ENCODE measurements at regions not wholly inside any gene's neighbourhood (a gene's known extent, or its start where the extent isn't known, plus 50 kb on each side); places are given as distances from the start of the nearest gene placed in this dataset.

DNA sequence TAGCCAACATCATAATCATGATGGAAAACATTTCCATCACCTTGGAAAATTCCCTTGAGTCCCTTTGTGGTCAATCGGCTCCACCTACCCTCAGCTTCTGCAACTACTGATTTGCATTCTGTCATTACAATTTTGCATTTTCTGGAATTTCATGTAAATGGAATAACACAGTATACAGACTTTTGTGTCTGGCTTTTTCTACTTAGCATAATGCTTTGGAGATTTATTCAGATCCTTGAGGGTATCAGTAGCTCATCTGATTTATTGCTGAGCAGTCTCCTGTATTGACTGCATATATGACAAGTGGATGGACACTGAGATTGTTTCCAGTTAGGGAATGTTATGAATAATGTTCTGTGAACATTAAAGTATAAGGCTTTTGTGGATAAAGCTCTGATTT, 358.3 kb downstream of the USP25 start:
- H3K4me3 ChIP-seq (ENCODE audit: low read depth, low read length): no peak overlapping the region
- no peak for DNase-seq (ENCODE audit: low read depth)
- TF ChIP-seq, protein P1, sequence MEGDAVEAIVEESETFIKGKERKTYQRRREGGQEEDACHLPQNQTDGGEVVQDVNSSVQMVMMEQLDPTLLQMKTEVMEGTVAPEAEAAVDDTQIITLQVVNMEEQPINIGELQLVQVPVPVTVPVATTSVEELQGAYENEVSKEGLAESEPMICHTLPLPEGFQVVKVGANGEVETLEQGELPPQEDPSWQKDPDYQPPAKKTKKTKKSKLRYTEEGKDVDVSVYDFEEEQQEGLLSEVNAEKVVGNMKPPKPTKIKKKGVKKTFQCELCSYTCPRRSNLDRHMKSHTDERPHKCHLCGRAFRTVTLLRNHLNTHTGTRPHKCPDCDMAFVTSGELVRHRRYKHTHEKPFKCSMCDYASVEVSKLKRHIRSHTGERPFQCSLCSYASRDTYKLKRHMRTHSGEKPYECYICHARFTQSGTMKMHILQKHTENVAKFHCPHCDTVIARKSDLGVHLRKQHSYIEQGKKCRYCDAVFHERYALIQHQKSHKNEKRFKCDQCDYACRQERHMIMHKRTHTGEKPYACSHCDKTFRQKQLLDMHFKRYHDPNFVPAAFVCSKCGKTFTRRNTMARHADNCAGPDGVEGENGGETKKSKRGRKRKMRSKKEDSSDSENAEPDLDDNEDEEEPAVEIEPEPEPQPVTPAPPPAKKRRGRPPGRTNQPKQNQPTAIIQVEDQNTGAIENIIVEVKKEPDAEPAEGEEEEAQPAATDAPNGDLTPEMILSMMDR (IDR thresholded peaks at IDR 0.05; ENCODE audit: insufficient read depth, low read depth, low read length, missing control alignments): no peak

DNA sequence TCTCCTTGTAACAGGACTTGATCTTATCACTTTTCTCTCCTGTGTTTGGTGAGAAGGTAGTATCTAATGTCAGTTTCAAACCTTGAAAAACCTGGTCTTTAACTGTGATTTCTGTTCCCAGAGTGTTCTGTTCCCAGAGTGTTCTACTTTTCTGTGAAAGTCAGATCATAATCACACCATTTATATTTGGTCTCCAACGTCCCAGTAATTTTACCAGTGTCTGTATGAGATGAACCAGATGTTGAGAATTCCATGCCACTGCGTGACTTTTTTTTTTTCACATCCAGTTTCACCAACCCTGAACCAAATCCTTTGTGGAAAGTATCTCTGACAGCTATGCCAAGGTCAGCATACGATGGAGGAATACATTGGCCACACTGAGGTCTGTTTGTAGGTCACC, 365.2 kb downstream of the USP25 start:
- H3K4me3 ChIP-seq (ENCODE audit: low read depth, low read length): no peak overlapping the region
- TF ChIP-seq, protein P1 (IDR thresholded peaks at IDR 0.05; ENCODE audit: insufficient read depth, low read depth, low read length, missing control alignments): no peak
- no peak for DNase-seq (ENCODE audit: low read depth)

DNA sequence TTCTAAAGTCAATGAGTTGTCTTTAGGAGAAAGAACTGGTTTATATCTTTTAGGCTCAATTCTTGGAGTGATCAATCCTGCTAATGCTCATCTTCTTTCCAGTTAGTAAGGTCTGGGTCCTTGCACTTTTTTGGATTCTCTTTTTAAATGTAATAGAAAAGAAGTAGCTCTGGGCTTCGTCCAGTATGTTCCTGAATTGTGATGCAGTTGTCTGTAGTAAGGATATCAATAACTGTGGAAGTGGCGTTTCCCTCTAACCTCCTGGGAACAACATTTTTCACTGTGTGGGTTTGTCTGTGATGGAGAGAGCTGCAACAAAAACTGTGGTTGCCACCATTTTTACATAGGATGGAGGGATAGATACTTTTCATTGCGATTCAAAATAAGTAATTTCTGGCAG, 367.2 kb downstream of the USP25 start:
- DNase-seq (ENCODE audit: low read depth): no peak
- TF ChIP-seq, protein P1 (IDR thresholded peaks at IDR 0.05; ENCODE audit: insufficient read depth, low read depth, low read length, missing control alignments): no peak
- no peak overlapping the region for H3K4me3 ChIP-seq (ENCODE audit: low read depth, low read length)

DNA sequence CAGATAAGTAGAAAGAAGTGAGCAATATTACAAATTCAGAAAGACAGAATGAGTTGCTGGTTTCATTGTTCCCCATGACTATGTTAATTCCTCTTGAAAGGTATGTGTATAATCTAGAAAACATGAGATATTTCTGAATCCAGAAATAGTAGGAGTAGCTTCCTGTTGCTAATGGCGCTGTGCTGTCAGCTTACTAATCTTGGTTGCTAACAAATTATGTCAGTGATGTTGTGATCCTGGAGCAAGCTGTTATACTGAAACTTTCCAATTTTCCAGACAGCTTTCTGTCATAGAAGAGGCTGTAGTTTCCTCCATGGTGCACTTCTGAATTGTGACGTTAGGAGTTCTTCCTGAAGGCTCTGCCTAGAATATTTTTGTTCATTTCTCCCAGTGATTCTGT, 372.3 kb downstream of the USP25 start:
- DNase-seq (ENCODE audit: low read depth): no peak
- TF ChIP-seq, protein P1 (IDR thresholded peaks at IDR 0.05; ENCODE audit: insufficient read depth, low read depth, low read length, missing control alignments): no peak
- H3K4me3 ChIP-seq (ENCODE audit: low read depth, low read length): no peak overlapping the region

DNA sequence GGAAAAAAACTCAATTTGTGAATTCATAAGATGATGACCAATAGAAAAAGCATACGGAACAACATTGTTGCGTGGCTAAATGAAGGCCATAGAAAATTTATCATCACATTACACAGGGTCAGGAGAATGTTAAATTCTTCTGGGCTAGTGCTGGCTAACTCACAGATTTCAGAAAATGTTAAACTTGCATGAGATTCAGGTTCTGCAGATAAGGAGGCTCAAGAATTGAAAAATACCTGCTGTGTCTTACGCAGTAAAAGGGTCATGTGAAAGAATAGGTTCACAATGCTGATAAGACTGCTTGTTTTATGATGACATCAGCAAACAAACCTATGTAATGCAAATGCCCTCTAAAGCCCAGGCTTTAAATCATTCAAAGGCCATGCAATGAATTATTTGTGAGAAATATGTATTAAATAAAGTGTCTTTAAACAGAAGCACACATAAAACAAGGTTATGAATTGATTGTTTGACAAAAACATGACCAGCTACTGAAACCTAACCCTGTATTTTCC, 378.8 kb downstream of the USP25 start:
- no peak for DNase-seq (ENCODE audit: low read depth)
- no peak overlapping the region for H3K4me3 ChIP-seq (ENCODE audit: low read depth, low read length)
- TF ChIP-seq, protein P1 (IDR thresholded peaks at IDR 0.05; ENCODE audit: insufficient read depth, low read depth, low read length, missing control alignments): no peak

DNA sequence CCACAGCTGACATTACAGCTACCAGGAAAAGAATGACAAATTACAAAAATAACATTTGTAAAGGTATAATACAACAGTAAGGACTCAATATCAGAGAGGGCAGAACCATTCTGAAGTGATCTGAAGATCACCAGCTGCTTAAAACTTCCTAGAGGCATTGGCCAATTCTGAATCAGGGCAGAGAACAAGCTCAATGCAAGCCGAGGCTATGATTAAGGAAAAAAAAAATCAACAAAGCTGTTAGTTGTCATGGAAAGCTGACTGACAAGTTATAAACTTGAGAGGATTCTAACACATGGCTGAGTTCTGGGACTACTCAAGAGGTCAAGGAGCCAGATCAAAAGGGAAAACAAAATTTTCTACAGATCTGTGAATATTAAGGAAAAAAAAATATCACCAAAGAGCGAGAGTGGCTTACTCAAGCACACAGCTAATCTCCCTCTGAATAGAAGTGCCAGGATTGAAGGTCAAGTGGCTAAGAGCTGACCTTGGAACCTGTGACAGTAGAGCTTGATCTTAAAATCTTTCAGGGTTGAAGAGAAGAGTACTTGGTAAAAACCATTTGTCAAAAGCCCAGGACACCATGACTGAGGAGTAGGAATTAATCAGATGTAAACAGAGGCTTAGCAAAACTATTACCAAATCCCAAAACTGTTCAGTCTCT, 383.4 kb downstream of the USP25 start:
- TF ChIP-seq, protein P1 (IDR thresholded peaks at IDR 0.05; ENCODE audit: insufficient read depth, low read depth, low read length, missing control alignments): no peak
- DNase-seq (ENCODE audit: low read depth): no peak
- no peak overlapping the region for H3K4me3 ChIP-seq (ENCODE audit: low read depth, low read length)

DNA sequence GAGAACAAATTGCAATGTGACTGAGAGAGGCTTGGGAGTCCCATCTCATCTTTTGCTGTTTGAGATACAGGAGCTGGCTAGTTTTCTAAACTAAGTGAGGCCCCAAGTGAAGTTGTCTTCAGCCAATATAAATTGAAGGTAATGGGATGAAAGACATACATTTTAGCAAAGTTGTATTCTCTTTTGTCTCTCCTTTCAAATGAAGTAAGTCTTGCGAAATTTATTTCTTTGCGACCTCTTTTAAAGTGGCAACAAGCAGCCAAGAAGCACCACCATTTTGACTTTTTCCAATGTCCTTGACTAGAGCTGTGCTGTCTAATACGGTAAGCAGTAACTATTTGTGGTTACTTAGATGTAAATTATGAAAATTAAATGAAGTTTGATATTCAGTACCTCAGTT, 385.7 kb downstream of the USP25 start:
- DNase-seq (ENCODE audit: low read depth): no peak
- no peak overlapping the region for H3K4me3 ChIP-seq (ENCODE audit: low read depth, low read length)
- TF ChIP-seq, protein P1 (IDR thresholded peaks at IDR 0.05; ENCODE audit: insufficient read depth, low read depth, low read length, missing control alignments): no peak
